Embryonic facial prominence (tissue), 1 donor: ENCODE measurements at regions not wholly inside any gene's neighbourhood (a gene's known extent, or its start where the extent isn't known, plus 50 kb on each side); places are given as distances from the start of the nearest gene placed in this dataset.
"Not testable (repeated sequence)": the region's sequence is repeated elsewhere in the genome, so short reads cannot be mapped to it uniquely, and the experiment has no call there.

Source experiments
- DNase-seq: peaks from one replicate; pipeline ENCODE4 v3.0.0-alpha.2; 2016; ENCODE audit errors: extremely low spot score

DNA sequence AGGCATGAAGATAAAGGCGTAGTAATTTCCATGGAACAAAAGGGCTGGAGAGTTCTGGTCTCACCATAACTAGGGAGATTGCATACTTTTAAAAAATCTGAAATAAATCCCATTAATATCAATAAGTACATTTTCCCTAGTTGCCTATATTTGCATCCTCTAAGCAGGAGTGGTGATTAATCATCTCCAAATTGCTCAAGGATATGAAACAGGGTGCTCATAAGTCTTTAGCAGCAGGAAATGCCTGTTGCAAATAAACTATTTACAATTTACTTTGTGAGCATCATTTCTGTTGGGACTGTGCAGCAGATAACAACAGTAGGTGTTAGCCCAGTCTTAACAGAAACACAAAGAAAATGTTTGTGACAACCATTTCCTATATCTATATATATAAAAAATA is 92.4 kb upstream of the TMEM178A start:
- no peak for DNase-seq

DNA sequence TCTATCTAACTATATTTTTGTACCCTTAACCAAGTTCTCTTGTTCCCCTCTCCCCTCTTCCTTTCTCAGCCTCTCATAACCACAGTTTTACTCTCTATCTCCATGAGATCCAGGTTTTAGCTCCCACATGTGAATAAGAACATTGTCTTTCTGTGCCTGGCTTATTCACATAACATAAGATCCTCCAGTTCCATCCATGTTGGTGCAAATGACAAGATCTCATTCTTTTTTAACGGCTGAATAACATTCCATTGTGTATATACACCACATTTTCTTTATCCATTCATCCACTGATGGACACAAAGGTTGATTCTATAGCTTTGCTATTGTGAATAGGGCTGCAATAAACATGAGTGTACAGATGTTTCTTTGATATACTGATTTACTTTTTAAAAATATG is 83.9 kb upstream of the TMEM178A start:
- no peak for DNase-seq

DNA sequence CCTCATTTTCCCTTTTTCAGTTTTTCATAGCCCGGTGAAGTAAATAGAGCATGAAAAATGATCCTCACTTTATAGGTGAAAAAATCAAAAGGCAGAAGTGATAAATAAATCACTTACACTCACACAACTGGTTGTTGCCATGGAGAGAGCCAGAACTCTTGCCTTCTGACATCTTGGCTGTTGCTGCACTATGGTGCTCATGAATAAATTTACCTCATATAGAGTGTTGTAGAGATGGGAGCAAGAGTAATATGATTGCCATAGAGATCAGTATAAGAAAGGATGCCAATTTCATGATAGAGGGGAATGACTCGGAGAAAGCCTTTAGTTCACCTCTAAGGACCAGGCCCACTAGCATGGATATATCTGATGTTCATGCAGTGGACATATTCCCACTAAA is 82.5 kb upstream of the TMEM178A start:
- DNase-seq = no peak

DNA sequence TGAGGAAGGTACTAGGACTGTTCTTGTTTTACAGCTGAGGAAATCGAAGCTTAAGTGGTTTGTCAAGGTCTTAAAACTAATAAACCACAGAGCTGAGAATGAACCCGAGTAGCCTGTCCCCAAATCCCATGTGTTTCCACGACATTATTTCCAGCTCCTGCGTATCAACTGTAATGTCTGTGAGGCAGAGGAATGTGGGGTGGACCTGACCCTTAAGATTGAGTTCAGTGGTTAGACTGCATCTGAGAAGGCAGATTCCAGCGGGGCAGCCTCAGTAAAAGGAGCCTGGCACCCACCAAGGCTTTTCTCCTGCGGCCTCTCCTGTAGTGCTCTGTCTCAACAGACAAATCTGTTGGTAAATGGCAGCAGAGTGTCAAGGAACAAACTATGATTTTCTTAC is 81.9 kb upstream of the TMEM178A start:
- no peak for DNase-seq

DNA sequence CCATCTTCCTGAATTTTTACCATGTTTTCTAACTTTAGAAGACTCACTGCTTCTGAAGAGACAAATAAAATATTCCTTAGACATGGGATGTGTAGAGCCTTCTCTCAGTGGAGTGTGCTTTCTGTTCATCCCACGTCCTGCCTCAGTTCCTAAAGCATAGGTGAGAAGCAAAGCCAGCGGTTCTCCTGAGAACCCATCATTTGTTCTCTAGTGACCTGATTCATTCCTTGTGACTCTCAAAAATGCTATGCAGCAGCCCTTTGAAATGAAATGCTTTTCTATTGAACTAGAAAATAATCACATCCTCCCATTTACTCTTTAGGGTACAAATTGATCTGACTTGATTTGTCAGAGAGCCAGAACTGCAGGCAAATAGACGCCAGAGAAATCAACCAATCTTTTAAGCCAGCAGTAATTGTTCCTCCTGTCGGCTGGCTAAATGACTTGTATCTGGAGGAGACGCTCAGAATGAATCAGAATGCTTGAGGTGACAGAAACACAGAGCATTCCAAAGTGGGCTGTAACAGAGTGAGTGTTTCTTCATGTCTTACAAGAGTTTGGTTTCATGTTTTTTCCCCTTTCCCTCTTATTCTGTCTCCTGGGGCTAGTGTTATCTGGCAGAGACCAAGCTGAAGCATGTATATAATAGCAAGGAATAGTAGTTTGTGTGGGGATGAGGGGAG is 81.3 kb upstream of the TMEM178A start:
- DNase-seq = no peak

DNA sequence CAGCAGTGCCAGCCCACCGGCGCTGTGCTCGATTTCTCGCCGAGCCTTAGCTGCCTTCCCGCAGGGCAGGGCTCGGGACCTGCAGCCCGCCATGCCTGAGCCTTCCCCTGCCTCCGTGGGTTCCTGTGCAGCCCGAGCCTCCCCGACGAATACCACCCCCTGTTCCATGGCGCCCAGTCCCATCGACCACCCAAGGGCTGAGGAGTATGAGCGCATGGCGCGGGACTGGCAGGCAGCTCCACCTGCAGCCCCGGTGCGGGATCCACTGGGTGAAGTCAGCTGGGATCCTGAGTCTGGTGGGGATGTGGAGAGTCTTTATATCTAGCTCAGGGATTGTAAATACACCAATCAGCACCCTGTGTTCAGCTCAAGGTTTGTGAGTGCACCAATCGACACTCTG is 80.2 kb upstream of the TMEM178A start:
- not testable (repeated sequence) for DNase-seq

DNA sequence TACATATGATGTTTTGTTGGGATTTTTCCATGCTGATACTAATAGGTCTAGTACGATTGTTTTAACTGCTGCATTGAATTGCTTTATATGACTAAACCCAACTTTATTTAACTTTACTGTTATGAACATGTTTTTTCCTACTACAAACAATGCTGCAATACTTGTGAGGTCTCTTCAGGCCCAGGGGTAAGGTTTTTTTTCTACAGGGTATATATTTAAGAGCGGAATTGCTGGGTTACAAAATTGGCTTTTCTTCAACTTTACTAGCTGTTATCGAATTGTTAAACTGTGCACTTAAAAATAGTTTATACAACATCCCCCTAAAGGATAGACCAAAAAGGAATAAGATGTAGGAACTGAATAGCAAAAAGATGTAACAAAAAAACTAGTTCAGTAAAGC is 78.5 kb upstream of the TMEM178A start:
- no peak for DNase-seq

DNA sequence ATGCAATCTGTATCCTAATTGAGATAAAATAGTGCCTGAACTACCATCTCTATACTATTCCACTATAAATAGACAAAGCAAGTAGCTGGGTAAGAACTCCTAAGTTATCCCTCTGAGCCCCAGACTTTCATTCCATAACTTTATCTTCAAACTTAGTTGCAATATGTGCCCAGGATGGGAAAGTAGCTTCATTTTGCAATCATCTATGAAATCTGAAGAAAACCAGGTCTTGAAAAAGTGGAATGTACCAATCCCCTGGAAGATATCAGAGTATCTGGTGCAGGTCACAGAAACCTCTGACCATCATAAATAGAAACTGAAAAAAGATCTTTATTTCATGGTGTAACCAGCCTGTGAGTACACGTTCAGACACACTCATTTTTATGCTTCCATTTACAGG is 78.1 kb upstream of the TMEM178A start:
- no peak for DNase-seq

DNA sequence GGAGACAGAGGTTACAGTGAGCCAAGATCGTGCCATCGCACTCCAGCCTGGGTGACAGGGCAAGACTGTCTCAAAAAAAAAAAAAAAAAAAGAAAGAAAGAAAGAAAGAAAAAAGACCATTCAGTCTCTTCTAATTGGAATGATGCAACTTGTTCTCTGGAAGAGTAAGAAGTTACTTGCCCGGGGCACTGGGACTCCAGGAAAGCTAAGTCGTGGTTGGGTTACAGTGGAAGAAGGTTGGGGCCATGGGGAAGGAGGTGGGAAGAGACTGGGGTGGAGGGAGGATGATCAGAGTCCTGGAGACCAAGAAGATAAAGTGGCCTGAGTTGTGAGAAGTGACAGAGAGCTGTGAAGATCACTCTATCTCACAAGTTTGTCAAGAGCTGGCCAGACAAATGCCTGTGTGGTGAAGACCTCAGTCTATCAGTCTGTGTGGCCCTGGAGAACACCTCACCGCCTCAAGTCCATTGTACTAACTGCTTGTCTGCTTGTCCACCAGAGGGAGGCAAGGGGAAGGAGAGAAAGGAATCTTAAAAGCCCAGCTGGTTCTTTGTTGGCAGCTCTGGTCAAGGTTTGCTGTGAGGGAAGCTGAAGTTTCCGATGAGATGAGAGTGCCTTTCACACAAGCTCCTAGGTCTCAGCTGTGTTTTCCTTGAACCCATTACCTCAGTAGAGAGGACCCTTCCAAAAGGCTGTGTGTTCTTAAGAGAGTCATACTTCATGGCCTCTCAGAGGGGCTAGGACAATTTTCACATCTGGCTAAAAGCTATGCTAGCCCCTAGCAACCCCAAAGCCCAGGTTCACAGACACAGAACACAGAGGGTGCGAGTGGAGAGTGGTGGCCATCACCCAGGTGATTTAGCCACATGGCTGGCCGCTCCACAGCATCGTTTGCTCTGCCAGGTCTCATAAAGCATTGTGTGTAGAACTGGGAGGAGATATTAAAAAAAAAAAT is 72.0 kb upstream of the TMEM178A start:
- DNase-seq = no peak

DNA sequence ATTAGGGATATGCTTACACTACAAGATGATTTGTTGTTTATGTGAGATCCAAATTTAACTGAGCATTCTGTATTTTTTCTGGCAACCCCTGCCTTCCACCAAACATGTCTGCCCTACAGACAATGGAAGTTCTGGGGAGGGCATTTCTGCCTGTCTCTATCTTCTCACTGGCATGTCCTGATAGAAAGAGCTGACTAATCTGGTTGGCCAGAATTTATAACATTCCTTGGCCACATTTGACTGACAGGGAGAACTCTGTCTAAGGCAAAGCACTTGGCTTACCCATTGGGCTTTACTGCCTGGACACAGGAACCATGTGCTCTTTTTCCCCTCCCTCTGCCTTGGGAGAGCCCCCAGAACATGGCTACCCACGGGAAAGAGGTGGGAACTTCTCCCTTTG is 70.6 kb upstream of the TMEM178A start:
- no peak for DNase-seq

DNA sequence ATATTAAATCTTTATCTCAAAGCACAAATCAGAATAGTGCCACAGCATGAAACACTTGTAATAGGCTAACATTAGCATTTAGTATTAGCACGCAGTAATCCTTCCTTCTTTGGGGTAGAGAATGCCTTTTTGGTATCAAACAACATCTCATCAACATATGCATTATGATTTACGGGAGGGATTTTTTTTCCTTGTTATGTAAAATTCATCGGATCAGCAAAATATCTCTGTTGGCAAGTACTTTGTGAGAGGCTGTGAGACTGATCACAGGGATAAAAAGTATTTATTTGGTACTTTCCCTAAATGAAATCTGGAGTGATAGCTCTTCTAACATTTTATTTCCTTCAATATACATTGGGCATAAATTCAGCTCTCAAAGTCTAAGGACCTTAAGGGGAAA is 68.4 kb upstream of the TMEM178A start:
- no peak for DNase-seq

DNA sequence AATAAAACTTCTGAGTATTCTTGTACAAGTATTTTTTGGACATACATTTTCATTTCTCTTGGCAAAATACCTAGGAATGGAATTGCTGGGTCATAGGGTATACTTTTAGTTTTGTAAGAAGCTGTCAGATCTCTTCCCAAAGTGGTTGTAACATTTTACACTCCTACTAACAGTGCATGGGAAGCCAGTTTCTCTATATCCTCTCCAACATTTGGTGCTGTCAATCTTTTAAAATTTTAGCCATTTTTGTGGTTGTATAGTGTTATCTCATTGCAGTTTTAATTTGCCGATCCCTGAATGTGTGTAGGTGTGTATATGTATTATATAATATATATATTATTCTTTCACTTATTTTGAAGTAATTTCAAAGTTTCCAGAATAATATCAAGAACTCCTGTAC is 63.1 kb upstream of the TMEM178A start:
- no peak for DNase-seq

DNA sequence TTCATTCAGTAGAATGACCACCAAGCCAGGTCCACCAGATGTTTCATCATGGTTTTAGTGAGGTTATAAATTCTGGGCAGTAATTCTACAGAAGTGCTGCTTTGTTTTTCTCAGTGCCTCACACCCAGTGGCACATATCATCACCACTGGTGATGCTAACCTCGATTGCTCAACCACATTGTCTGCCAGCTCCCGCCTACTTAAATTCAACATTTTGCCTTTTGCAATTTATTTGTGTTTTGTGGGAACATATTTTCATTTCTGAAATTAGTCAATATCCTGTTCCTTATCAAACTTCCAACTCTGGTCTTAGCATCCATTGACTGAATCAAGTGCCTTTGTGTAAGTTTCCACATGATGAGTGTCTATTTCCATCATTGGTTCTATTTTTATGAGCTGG is 62.3 kb upstream of the TMEM178A start:
- DNase-seq = no peak

DNA sequence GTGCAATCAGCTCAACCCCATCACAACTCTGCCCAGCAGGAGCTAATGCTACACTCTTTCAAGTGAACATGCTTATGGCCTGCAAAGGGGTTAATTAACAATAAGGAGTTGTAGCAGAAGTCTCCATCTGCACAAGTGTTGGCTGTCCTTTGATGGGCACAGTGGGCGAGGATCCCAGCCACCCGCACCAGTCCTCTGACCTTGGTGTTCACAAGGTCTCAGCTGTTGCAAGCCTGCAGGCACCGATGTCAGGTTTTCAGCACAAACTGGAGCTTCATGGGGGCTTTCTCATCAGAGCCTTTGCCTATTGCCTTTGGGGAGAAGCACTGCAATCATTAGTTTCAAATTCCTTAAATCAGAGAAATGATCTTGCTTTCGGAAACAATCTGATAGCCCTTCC is 60.9 kb upstream of the TMEM178A start:
- DNase-seq = no peak

DNA sequence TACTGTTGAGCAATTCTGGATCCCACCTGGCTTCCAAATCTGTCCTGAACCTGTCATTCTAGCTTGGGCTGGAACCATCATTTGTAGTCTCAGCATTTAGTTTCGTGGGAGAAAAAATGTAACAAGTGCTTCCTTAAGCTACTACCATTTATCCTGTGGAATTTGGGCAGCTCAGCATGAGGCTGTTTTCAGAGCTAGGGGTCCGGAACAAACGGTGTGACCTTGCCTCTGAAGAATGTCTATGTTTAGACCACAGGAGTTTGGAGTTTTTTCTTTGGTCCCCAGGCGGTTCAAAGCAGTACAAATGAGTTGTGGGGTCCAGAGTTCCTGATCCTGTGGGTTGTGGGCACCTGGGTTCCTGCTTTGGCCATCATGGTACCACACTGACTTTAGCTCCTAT is 59.1 kb upstream of the TMEM178A start:
- DNase-seq = no peak

DNA sequence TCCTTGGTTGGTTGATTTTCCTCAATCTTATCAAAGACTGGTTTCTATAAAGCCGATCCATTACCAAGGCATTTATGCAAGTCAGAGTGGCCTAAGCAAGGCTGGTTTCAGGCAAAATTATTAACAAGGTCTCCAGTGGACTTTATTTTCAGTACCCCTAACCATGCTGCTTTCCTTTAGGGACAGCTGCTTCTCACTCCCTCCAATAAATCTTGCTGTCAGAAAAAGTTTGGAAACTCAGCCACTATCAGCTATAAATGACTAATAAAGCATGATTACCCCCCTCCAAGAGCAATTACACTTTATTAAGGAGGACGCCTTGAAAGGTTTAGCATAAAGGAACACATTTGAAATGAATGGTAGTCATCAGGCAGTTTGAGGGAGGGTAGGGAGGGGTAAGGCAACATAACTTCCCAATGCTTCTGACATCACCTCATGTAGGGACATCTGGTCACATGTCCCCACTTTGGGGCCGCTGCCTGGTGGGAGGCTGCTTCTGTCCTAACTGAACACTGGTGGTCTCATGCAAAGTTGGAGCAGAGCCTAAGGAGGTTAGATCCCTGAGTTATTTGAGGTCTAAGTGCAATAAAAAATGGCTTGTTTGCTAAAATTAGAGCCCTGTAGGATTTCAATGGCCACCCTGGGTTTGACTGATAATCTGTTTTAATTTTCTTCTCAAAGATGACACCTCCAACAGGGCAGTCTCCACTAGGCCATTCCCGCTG is 58.0 kb upstream of the TMEM178A start:
- no peak for DNase-seq

DNA sequence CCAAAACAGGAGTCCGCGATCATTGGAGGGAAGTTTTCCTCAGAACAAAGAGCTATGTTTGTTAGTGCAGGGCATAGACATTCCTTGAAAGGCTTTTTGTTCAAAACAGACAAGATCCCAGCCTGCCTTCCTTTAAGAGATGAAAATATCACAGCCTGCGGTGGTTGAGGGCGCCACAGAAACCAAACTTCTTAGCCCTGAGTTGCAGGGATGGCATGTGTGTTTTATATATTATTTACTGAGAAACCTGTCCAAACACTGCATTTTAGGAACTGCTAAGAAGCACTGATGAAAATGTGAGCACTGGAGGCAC is 57.5 kb upstream of the TMEM178A start:
- no peak for DNase-seq

DNA sequence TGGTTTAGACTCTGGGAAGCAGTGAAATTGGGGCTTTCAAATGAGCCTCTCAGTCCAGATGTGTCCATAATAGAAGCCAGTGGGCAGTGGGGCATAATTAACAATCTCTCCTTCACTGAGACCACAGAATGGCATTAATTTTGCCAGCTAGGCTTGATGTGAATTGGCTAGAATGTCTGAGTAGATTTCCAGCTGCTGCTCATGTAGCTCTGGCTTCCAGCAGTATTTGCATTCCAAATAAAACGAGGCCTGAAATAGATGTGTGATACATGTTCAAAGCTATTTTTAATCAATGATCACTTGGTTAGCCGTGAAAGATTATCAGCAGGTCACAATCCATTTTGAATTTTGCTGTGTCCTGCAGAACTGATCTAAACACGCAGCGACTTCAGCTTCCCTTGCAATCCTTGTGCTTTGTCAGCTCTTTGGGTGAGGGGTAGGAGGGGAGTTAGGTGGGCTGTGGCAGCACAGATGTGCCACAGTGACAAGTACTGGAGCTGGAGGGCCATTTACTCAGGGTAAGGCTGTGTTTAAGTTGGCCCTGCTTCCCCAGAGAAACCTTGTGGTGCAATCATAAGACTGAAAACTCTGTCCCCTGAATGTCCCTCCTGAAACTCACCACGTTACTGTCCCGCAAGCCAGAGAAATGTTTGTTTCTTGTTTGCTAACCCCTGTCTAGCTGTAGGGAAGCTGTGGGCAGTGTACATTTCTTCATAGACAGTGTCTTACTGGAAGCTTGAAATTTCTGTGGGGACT is 56.9 kb upstream of the TMEM178A start:
- no peak for DNase-seq

DNA sequence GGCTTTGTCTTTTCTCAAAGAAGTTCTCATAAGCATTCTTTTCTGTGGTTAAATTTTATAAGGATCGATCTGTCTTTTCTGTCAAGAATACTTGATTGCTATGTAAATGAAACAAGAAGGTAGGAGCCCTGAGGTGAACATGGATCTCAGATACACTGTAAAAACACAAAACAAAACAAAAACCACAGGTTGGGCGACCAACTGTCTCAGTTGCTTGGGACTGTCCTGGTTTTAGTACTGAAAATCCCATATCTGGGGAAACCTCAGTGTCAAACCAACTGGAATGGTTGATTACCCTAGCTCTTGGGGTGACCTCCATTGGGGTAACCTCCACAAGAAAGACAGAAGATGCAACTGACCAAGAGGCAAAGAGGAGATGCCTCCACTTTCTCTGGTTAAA is 55.8 kb upstream of the TMEM178A start:
- DNase-seq = no peak

DNA sequence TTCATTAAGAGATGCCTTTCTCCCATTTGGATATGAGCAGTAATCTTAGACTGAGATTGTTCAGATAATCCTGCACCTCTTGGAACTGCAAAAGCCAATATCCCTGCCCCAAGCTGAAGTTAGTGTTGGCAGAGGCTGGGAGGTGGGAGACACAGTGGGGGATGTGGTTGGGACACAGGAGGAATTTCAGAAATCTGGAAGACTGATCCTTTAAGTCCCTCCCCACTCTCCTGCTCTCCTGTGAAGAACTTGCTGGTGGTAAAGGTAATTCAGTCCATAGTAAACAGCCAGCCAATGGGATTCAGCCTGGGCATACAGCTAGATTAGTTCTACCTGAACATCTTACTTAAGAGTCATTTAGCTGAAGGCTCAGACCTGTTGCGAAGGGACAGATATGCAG is 50.0 kb upstream of the TMEM178A start:
- DNase-seq = no peak
